ENCODE measurements at regions not wholly inside any gene's neighbourhood (a gene's known extent, or its start where the extent isn't known, plus 50 kb on each side); places are given as distances from the start of the nearest gene placed in this dataset.
"Not testable (repeated sequence)": the region's sequence is repeated elsewhere in the genome, so short reads cannot be mapped to it uniquely, and the experiment has no call there.

GRCh38 chr5:110278449-110278848, 448.0 kb downstream of the TMEM232 start:
- TF ChIP-seq CTCF (IDR thresholded peaks at IDR 0.05; ENCODE audit: borderline replicate concordance, extremely low read depth, low read length, poor library complexity, severe bottlenecking); EZH2 (IDR thresholded peaks at IDR 0.05; ENCODE audit: borderline replicate concordance, low read depth, low read length, severe bottlenecking): not testable (repeated sequence)

Data from DND-41 (cell line).